ENCODE measurements at regions not wholly inside any gene's neighbourhood (a gene's known extent, or its start where the extent isn't known, plus 50 kb on each side); places are given as distances from the start of the nearest gene placed in this dataset.

GRCh38 chr17:79315358-79316105 lies 240.9 kb downstream of the ENGASE start:
- no peak overlapping the region for H3K4me3 ChIP-seq
- H3K4me1 ChIP-seq = no peaks in the 10 kb centered on the region
- no peak for TF ChIP-seq CTCF (IDR thresholded peaks at IDR 0.05)
- H3K27me3 ChIP-seq = peaks cover 0 to 7% of the 10 kb centered on the region in 2 donors
- no peaks in the 10 kb centered on the region for H3K36me3 ChIP-seq
- H3K27ac ChIP-seq = no peak overlapping the region
- H3K9me3 ChIP-seq = no peaks in the 10 kb centered on the region
- no peak for DNase-seq (ENCODE audit: low spot score)

- H3K27me3 ChIP-seq = peaks cover 0 to 7% of the 10 kb centered on the region in 2 donors
- H3K36me3 ChIP-seq = no peaks in the 10 kb centered on the region
- H3K4me1 ChIP-seq = no peaks in the 10 kb centered on the region
- no peak overlapping the region for H3K4me3 ChIP-seq
- H3K9me3 ChIP-seq = no peaks in the 10 kb centered on the region
- no peak for DNase-seq (ENCODE audit: low spot score)
- no peak for TF ChIP-seq CTCF (IDR thresholded peaks at IDR 0.05)
- no peak overlapping the region for H3K27ac ChIP-seq
Observed at GRCh38 chr17:79314617-79315357, 240.2 kb downstream of the ENGASE start.

GRCh38 chr17:79311373-79311772 lies 236.7 kb downstream of the ENGASE start:
- H3K36me3 ChIP-seq = no peaks in the 10 kb centered on the region
- H3K4me1 ChIP-seq = peaks cover 0 to 14% of the 10 kb centered on the region in 2 donors
- no peak for TF ChIP-seq CTCF (IDR thresholded peaks at IDR 0.05)
- no peak for DNase-seq (ENCODE audit: low spot score)
- H3K27me3 ChIP-seq = peaks cover 0 to 7% of the 10 kb centered on the region in 2 donors
- no peaks in the 10 kb centered on the region for H3K9me3 ChIP-seq
- H3K4me3 ChIP-seq = no peak overlapping the region
- no peak overlapping the region for H3K27ac ChIP-seq

GRCh38 chr17:79306424-79307318 lies 232.0 kb downstream of the ENGASE start:
- Histone ChIP-seq H3K27me3 (no peaks in the 10 kb centered on the region), H3K9me3 (no peaks in the 10 kb centered on the region), H3K36me3 (no peaks in the 10 kb centered on the region), H3K4me3 (no peak overlapping the region), H3K27ac (no peak overlapping the region), H3K4me1 (peaks cover 0 to 32% of the 10 kb centered on the region in 2 donors)
- DNase-seq (ENCODE audit: low spot score) = no peak
- TF ChIP-seq CTCF (IDR thresholded peaks at IDR 0.05) = no peak

GRCh38 chr17:79305768-79306423 lies 231.3 kb downstream of the ENGASE start:
- no peak for TF ChIP-seq CTCF (IDR thresholded peaks at IDR 0.05)
- no peak overlapping the region for H3K4me3 ChIP-seq
- no peak overlapping the region for H3K27ac ChIP-seq
- no peaks in the 10 kb centered on the region for H3K9me3 ChIP-seq
- H3K36me3 ChIP-seq = no peaks in the 10 kb centered on the region
- no peak for DNase-seq (ENCODE audit: low spot score)
- peaks cover 0 to 32% of the 10 kb centered on the region in 2 donors for H3K4me1 ChIP-seq
- no peaks in the 10 kb centered on the region for H3K27me3 ChIP-seq
